Hematopoietic multipotent progenitor cell treated with erythropoietin and hydrocortisone succinate and interleukin-3 and kit ligand, for 8 days (in vitro differentiated cells): ENCODE measurements at regions not wholly inside any gene's neighbourhood (a gene's known extent, or its start where the extent isn't known, plus 50 kb on each side); places are given as distances from the start of the nearest gene placed in this dataset.

Experiments used
- DNase-seq: peaks from one replicate; pipeline ENCODE4 v3.0.0-alpha.2; 2015

GRCh38 chr11:26271666-26272065, 60.3 kb upstream of the ANO3 start:
- no peak for DNase-seq

- peak; percentile 59 for DNase-seq
These were observed 55.0 kb upstream of the ANO3 start for GRCh38 chr11:26276798-26277424.

DNA sequence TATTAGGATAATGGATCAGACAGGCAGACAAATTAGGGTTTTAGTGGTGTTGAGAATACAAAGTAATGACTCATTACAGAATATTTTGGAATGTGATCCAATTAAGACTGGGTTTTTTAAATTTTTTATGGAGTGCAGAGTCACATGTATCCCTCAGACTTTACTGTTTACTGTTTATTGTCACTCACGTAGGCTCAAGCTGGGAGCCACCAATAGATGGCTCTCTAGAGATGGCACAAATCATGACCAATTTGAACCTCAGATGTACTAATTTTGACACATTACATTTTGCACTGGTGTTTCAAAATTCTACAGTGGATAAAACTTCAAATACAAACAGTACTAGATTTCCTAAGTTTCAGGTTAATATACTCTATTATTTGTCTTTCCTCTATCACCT, 53.6 kb upstream of the ANO3 start:
- no peak for DNase-seq
